CD4-positive, alpha-beta T cell treated with Interleukin-17A for 4 hours (primary cell): ENCODE measurements at regions not wholly inside any gene's neighbourhood (a gene's known extent, or its start where the extent isn't known, plus 50 kb on each side); places are given as distances from the start of the nearest gene placed in this dataset.

Experiments used
- DNase-seq: peaks from one replicate; pipeline ENCODE4 v3.0.0-alpha.2; 2020; ENCODE audit warnings: mixed read lengths

- no peak for DNase-seq
These were observed 281.1 kb downstream of the NPHP4 start for GRCh38 chr1:5711079-5711478.

GRCh38 chr1:5709976-5710375 lies 282.2 kb downstream of the NPHP4 start:
- no peak for DNase-seq

- DNase-seq = no peak
These were observed 282.7 kb downstream of the NPHP4 start for GRCh38 chr1:5709461-5709975.

GRCh38 chr1:5708346-5709245 lies 283.6 kb downstream of the NPHP4 start:
- DNase-seq = no peak

GRCh38 chr1:5707566-5708345 lies 284.5 kb downstream of the NPHP4 start:
- no peak for DNase-seq

- no peak for DNase-seq
These were observed 286.0 kb downstream of the NPHP4 start for GRCh38 chr1:5706239-5706638.

- DNase-seq = no peak
These were observed 286.5 kb downstream of the NPHP4 start for GRCh38 chr1:5705751-5706150.

- no peak for DNase-seq
These were observed 287.4 kb downstream of the NPHP4 start for GRCh38 chr1:5704561-5705514.

GRCh38 chr1:5701642-5702041 lies 290.6 kb downstream of the NPHP4 start:
- no peak for DNase-seq

- DNase-seq = no peak
These were observed 298.7 kb downstream of the NPHP4 start for GRCh38 chr1:5693568-5693967.

- no peak for DNase-seq
These were observed 299.6 kb downstream of the NPHP4 start for GRCh38 chr1:5692664-5693063.

GRCh38 chr1:5691795-5692509 lies 300.3 kb downstream of the NPHP4 start:
- no peak for DNase-seq

GRCh38 chr1:5690898-5691297 lies 301.3 kb downstream of the NPHP4 start:
- DNase-seq = no peak

- DNase-seq = no peak
These were observed 301.9 kb downstream of the NPHP4 start for GRCh38 chr1:5690291-5690690.

- DNase-seq = peak; percentile 6
These were observed 303.8 kb downstream of the NPHP4 start for GRCh38 chr1:5688081-5689077.

- DNase-seq = no peak
These were observed 305.1 kb downstream of the NPHP4 start for GRCh38 chr1:5686925-5687706.

GRCh38 chr1:5686195-5686594 lies 306.0 kb downstream of the NPHP4 start:
- no peak for DNase-seq

- DNase-seq = no peak
These were observed 306.7 kb downstream of the NPHP4 start for GRCh38 chr1:5685446-5686040.

- no peak for DNase-seq
These were observed 307.4 kb downstream of the NPHP4 start for GRCh38 chr1:5684791-5685190.
